ENCODE measurements at regions not wholly inside any gene's neighbourhood (a gene's known extent, or its start where the extent isn't known, plus 50 kb on each side); places are given as distances from the start of the nearest gene placed in this dataset.

DNA sequence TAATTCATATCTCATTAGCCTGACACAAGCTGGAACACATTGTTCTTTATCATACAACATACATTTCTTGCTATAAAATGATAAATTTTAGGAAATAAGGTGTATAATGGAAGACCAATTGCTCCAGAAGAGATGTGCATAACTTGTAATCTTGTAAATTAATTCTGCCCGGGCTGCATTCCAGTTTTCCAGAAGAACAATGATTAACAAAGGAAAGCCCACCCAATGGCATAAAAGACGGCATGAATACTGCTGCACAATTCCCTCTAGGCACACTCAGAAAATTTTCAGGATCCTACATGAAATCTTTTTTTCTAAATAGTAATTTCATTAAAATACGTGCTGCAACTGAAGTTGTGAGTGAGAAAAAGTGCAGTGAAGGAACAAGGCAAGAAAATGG, 137.4 kb upstream of the KRR1 start:
- no peak for TF ChIP-seq POLR2AphosphoS5 (IDR thresholded peaks at IDR 0.05; ENCODE audit: low read depth, low read length)
- TF ChIP-seq TAF1 (IDR thresholded peaks at IDR 0.05; ENCODE audit: borderline replicate concordance, insufficient read depth, low read length), result no peak
- no peak for TF ChIP-seq REST (IDR thresholded peaks at IDR 0.05; ENCODE audit: insufficient read depth in 1 of 2, low read depth in 2 of 2, low read length in 2 of 2)

All from PFSK-1 (cell line).